Keratinocyte (primary cell): ENCODE measurements at regions not wholly inside any gene's neighbourhood (a gene's known extent, or its start where the extent isn't known, plus 50 kb on each side); places are given as distances from the start of the nearest gene placed in this dataset.

ENCODE experiments used
- DNase-seq: peaks from one replicate; pipeline ENCODE4 v3.0.0-alpha.2; 2011; ENCODE audit warnings: low read depth, missing footprints, low spot score
- FAIRE-seq: peaks from 2 replicates; lab custom pipeline; 2011; peaks lifted over from hg19 to GRCh38; lab: Jason Lieb, UNC
- H2AFZ ChIP-seq: 2 replicates; pipeline ENCODE4 v1.6.0; 2012; ENCODE audit warnings: low read length, control low read depth, inconsistent platforms; ENCODE audit not compliant: control insufficient read depth
- H3K27ac ChIP-seq: 2 replicates; pipeline ENCODE4 v1.5.1; 2011; ENCODE audit warnings: low read length; ENCODE audit not compliant: control insufficient read depth, insufficient read depth
- H3K27me3 ChIP-seq: 3 replicates; pipeline ENCODE4 v1.6.0; 2011; ENCODE audit warnings: low read length; ENCODE audit not compliant: control insufficient read depth, insufficient read depth; ENCODE audit errors: extremely low read depth
- H3K36me3 ChIP-seq, 2 experiments: 2 replicates in 1 of 2; 3 replicates in 1 of 2; pipeline ENCODE4 v1.5.1; 2011; ENCODE audit warnings: low read length in 2 of 2, mild to moderate bottlenecking in 1 of 2; ENCODE audit not compliant: control insufficient read depth in 2 of 2, insufficient read depth in 2 of 2; ENCODE audit errors: extremely low read depth in 1 of 2
- H3K4me1 ChIP-seq: 3 replicates; pipeline ENCODE4 v1.5.1; 2011; ENCODE audit warnings: low read length; ENCODE audit not compliant: control insufficient read depth, insufficient read depth; ENCODE audit errors: extremely low read depth
- H3K4me2 ChIP-seq: 3 replicates; pipeline ENCODE4 v1.6.0; 2011; ENCODE audit warnings: low read depth, low read length; ENCODE audit not compliant: control insufficient read depth, insufficient read depth; ENCODE audit errors: extremely low read depth
- H3K4me3 ChIP-seq, 3 experiments: fragments of 200-600 bp in 1 of 3; sonication (generic) in 1 of 3; 2 replicates in 2 of 3; 3 replicates in 1 of 3; pipeline ENCODE4 v1.5.1; 2011 to 2016; ENCODE audit warnings: low read length in 3 of 3, mild to moderate bottlenecking in 3 of 3, control low read depth in 2 of 3, inconsistent platforms in 1 of 3, low read depth in 1 of 3, mixed read lengths in 1 of 3, mixed run types in 1 of 3, moderate library complexity in 1 of 3; ENCODE audit not compliant: control insufficient read depth in 2 of 3, insufficient read depth in 2 of 3; ENCODE audit errors: extremely low read depth in 1 of 3
- H3K79me2 ChIP-seq: 2 replicates; pipeline ENCODE4 v1.6.0; 2012; ENCODE audit warnings: low read length; ENCODE audit not compliant: control insufficient read depth, insufficient read depth
- H3K9ac ChIP-seq: 3 replicates; pipeline ENCODE4 v1.6.0; 2011; ENCODE audit warnings: low read length; ENCODE audit not compliant: control insufficient read depth, insufficient read depth; ENCODE audit errors: extremely low read depth
- H3K9me1 ChIP-seq: 3 replicates; pipeline ENCODE4 v1.6.0; 2011; ENCODE audit warnings: low read length; ENCODE audit not compliant: control insufficient read depth, insufficient read depth; ENCODE audit errors: extremely low read depth
- H3K9me3 ChIP-seq: 2 replicates; pipeline ENCODE4 v1.5.1; 2012; ENCODE audit warnings: low read depth, low read length; ENCODE audit not compliant: control insufficient read depth
- H4K20me1 ChIP-seq: 3 replicates; pipeline ENCODE4 v1.6.0; 2011; ENCODE audit warnings: low read length; ENCODE audit not compliant: control insufficient read depth, insufficient read depth; ENCODE audit errors: extremely low read depth
- EZH2 ChIP-seq: IDR thresholded peaks from one replicate; pipeline ENCODE4 v1.6.1; 2012; ENCODE audit warnings: inconsistent platforms, mild to moderate bottlenecking, low read length, moderate library complexity
- dilution Hi-C: fragments of 300-500 bp; cut with MboI; formaldehyde crosslinking; loops from one replicate; pipeline ENCODE4 v1.7.0; 2020; ENCODE audit warnings: low sequenced_read_pairs; ENCODE audit not compliant: extremely low pct_ligation_motif_present
- TF ChIP-seq, protein P1 (sequence below), 3 experiments: IDR thresholded peaks in 1 of 3; conservative IDR thresholded peaks in 1 of 3; optimal IDR thresholded peaks in 1 of 3; 2 replicates in 2 of 3; 3 replicates in 1 of 3; pipeline versions ENCODE3 to v1.5.1; 2011; ENCODE audit warnings: low read length in 3 of 3, mild to moderate bottlenecking in 3 of 3, moderate library complexity in 2 of 3, control low read depth in 1 of 3, inconsistent platforms in 1 of 3; ENCODE audit not compliant: insufficient read depth in 2 of 3; ENCODE audit errors: extremely low read depth in 1 of 3

DNA sequence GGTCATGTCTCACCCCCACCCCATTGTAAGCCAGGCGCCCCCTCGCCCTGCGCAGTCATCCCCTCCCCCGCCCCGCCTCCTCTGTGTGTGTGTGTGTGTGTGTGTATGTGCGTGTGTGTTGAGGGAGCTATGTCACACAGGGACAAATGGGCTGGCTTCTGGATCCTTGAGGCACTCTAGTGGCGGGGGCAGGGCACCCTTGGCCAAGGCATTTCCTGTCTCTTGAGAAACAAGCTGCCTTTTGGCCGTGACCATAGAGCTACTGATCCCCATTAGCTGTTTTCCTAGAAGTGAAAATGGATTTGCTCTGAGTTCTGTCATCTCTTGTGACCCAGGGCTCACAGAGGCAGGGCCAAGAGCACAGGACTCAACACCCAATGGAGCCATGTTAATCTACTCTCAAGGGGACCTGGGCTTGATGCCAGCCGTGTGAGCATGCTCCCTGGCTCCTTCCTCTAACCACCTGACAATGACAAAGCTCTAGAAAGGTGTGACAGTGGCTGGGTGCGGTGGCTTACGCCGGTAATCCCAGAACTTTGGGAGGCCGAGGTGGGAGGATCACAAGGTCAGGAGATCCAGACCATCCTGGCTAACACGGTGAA lies 162.5 kb upstream of the BCOR start:
- no peaks in the 10 kb centered on the region for H3K9me1 ChIP-seq
- no peaks in the 10 kb centered on the region for H3K9me3 ChIP-seq
- DNase-seq (no peak), FAIRE-seq (no peak)
- dilution Hi-C loops = no loop called here
- H3K9ac ChIP-seq = no peak overlapping the region
- H3K27ac ChIP-seq = no peak overlapping the region
- no peaks in the 10 kb centered on the region for H3K36me3 ChIP-seq
- no peaks in the 10 kb centered on the region for H3K4me1 ChIP-seq
- H4K20me1 ChIP-seq = no peaks in the 10 kb centered on the region
- TF ChIP-seq EZH2 = no peak
- TF ChIP-seq, protein P1, sequence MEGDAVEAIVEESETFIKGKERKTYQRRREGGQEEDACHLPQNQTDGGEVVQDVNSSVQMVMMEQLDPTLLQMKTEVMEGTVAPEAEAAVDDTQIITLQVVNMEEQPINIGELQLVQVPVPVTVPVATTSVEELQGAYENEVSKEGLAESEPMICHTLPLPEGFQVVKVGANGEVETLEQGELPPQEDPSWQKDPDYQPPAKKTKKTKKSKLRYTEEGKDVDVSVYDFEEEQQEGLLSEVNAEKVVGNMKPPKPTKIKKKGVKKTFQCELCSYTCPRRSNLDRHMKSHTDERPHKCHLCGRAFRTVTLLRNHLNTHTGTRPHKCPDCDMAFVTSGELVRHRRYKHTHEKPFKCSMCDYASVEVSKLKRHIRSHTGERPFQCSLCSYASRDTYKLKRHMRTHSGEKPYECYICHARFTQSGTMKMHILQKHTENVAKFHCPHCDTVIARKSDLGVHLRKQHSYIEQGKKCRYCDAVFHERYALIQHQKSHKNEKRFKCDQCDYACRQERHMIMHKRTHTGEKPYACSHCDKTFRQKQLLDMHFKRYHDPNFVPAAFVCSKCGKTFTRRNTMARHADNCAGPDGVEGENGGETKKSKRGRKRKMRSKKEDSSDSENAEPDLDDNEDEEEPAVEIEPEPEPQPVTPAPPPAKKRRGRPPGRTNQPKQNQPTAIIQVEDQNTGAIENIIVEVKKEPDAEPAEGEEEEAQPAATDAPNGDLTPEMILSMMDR (optimal IDR thresholded peaks at IDR 0.05 in 1 of 3, IDR thresholded peaks at IDR 0.05 in 1 of 3, conservative IDR thresholded peaks at IDR 0.05 in 1 of 3; ENCODE audit: extremely low read depth in 1 of 3, insufficient read depth in 2 of 3, low read length in 3 of 3) = no peak
- H3K4me3 ChIP-seq = no peak overlapping the region
- H3K27me3 ChIP-seq = no peaks in the 10 kb centered on the region
- H3K4me2 ChIP-seq = no peak overlapping the region
- no peak overlapping the region for H2AFZ ChIP-seq
- H3K79me2 ChIP-seq = no peaks in the 10 kb centered on the region

DNA sequence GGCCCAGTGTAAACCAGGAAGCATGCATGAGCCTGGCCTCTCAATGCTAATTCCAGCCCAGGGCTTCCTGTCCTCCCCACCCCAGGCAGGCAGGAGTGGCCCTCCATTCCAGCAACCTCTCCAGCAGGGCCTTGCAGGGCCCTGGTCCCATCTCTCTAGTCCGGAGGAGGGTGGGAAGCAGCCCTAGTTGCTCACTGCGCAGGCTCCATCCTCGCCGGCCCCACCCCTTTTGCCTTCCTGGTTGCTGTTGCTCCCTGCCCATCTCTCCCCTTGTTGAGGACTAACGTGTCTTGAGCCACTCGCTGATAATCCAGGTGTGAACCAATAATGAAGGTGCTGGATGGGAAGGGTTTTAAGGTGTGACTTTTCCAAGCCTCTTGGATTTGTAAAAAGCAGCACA lies 161.2 kb upstream of the BCOR start:
- no peak for FAIRE-seq
- H4K20me1 ChIP-seq = no peaks in the 10 kb centered on the region
- H3K4me2 ChIP-seq = no peak overlapping the region
- no peaks in the 10 kb centered on the region for H3K4me1 ChIP-seq
- H3K36me3 ChIP-seq = no peaks in the 10 kb centered on the region
- no peaks in the 10 kb centered on the region for H3K9me3 ChIP-seq
- no peak overlapping the region for H3K4me3 ChIP-seq
- H3K79me2 ChIP-seq = no peaks in the 10 kb centered on the region
- no peak for TF ChIP-seq EZH2
- TF ChIP-seq, protein P1 (optimal IDR thresholded peaks at IDR 0.05 in 1 of 3, IDR thresholded peaks at IDR 0.05 in 1 of 3, conservative IDR thresholded peaks at IDR 0.05 in 1 of 3; ENCODE audit: extremely low read depth in 1 of 3, insufficient read depth in 2 of 3, low read length in 3 of 3) = no peak
- no peak overlapping the region for H3K27ac ChIP-seq
- no peak for DNase-seq
- dilution Hi-C loops = no loop called here
- H3K9me1 ChIP-seq = no peaks in the 10 kb centered on the region
- H3K27me3 ChIP-seq = no peaks in the 10 kb centered on the region
- H3K9ac ChIP-seq = no peak overlapping the region
- no peak overlapping the region for H2AFZ ChIP-seq
